Esophagus muscularis mucosa (tissue), 4 donors: ENCODE measurements at regions not wholly inside any gene's neighbourhood (a gene's known extent, or its start where the extent isn't known, plus 50 kb on each side); places are given as distances from the start of the nearest gene placed in this dataset.

Experiments used
- DNase-seq: peaks from one replicate; pipeline ENCODE4 v3.0.0-alpha.2; 2017; ENCODE audit errors: extremely low spot score
- H3K27ac ChIP-seq, 4 donors: fragments of 200-600 bp; sonication (generic); replicated peaks in 1 of 4; 1 replicate in 3 of 4; 2 replicates in 1 of 4; pipeline ENCODE4 v1.5.1; 2016 to 2019; ENCODE audit warnings: mild to moderate bottlenecking in 1 of 4
- H3K27me3 ChIP-seq, 4 donors: fragments of 200-600 bp; sonication (generic); one replicate each; pipeline versions ENCODE4 v1.5.1 to v1.6.0; 2016 to 2019
- H3K36me3 ChIP-seq, 4 donors: fragments of 200-600 bp; sonication (generic); one replicate each; pipeline ENCODE4 v1.5.1; 2016 to 2019
- H3K4me1 ChIP-seq, 4 donors: fragments of 200-600 bp; sonication (generic); one replicate each; pipeline ENCODE4 v1.5.1; 2016 to 2019
- H3K4me3 ChIP-seq, 4 donors: fragments of 200-600 bp; sonication (generic); 1 replicate in 2 of 4; 2 replicates in 2 of 4; pipeline ENCODE4 v1.5.1; 2016 to 2019; ENCODE audit warnings: mild to moderate bottlenecking in 4 of 4, moderate library complexity in 1 of 4
- H3K9me3 ChIP-seq, 4 donors: fragments of 200-600 bp; sonication (generic); 1 replicate in 3 of 4; 2 replicates in 1 of 4; pipeline ENCODE4 v1.5.1; 2016 to 2019
- CTCF ChIP-seq, 3 experiments: fragments of 200-600 bp in 2 of 3; fragments of 450-650 bp in 1 of 3; sonication (generic) in 2 of 3; IDR thresholded peaks; one replicate each; pipeline ENCODE4 v1.5.1; 2017 to 2019; ENCODE audit warnings: antibody characterized with exemption in 3 of 3, mild to moderate bottlenecking in 2 of 3, moderate library complexity in 1 of 3
- EP300 ChIP-seq: sonication (generic); formaldehyde crosslinking; IDR thresholded peaks from one replicate; pipeline ENCODE4 v1.6.1; 2017; ENCODE audit warnings: antibody characterized with exemption
- POLR2A ChIP-seq: fragments of 450-650 bp; IDR thresholded peaks from one replicate; pipeline ENCODE4 v1.6.1; 2017; ENCODE audit warnings: antibody characterized with exemption, moderate library complexity, mild to moderate bottlenecking, low read depth
- POLR2AphosphoS5 ChIP-seq, 2 donors: sonication (generic); formaldehyde crosslinking; IDR thresholded peaks; one replicate each; pipeline ENCODE4 v1.6.1; 2017; ENCODE audit warnings: antibody characterized with exemption in 2 of 2
- WGBS: methylation state at CpG from one replicate; pipeline ENCODE4 v1.1.5; 2018; 5-methylcytosine and 5-hydroxymethylcytosine counted together
- intact Hi-C: fragments of 100-400 bp; cut with DNase I; formaldehyde crosslinking; loops from one replicate; pipeline ENCODE4 v1.15.1; 2023

GRCh38 chr3:168976969-168977368, 686.5 kb downstream of the MECOM start:
- Histone ChIP-seq H3K36me3 (no peaks in the 10 kb centered on the region), H3K9me3 (no peaks in the 10 kb centered on the region), H3K27ac (peak overlapping the region in 3 of 4 donors; percentile 52 to 67 (median 64)), H3K4me1 (peaks cover 0 to 46% (median 41%) of the 10 kb centered on the region in 4 donors), H3K27me3 (no peaks in the 10 kb centered on the region), H3K4me3 (no peak overlapping the region)
- 78% methylated on average over 2 of the region's 2 CpGs for WGBS
- intact Hi-C loops, result no loop called here
- DNase-seq, result no peak
- TF ChIP-seq EP300 (no peak), POLR2A (no peak)

GRCh38 chr3:168975576-168975975, 687.9 kb downstream of the MECOM start:
- WGBS, result 31% methylated on average over 1 of the region's 1 CpG
- DNase-seq, result no peak
- Histone ChIP-seq H3K9me3 (no peaks in the 10 kb centered on the region), H3K27ac (peak overlapping the region; percentile 52 to 67 (median 61)), H3K4me1 (peaks cover 0 to 46% (median 41%) of the 10 kb centered on the region in 4 donors), H3K27me3 (no peaks in the 10 kb centered on the region), H3K4me3 (no peak overlapping the region), H3K36me3 (no peaks in the 10 kb centered on the region)
- intact Hi-C loops, result no loop called here
- TF ChIP-seq POLR2A (no peak), CTCF (IDR thresholded peaks at IDR 0.05) (no peak), POLR2AphosphoS5 (IDR thresholded peaks at IDR 0.05) (no peak), EP300 (no peak)

GRCh38 chr3:168974617-168975403, 688.7 kb downstream of the MECOM start:
- TF ChIP-seq CTCF (IDR thresholded peaks at IDR 0.05) (no peak), POLR2AphosphoS5 (IDR thresholded peaks at IDR 0.05) (no peak), EP300 (no peak), POLR2A (no peak)
- H3K27ac ChIP-seq, result peak overlapping the region; percentile 52 to 67 (median 61)
- no peak overlapping the region for H3K4me3 ChIP-seq
- H3K27me3 ChIP-seq, result no peaks in the 10 kb centered on the region
- peaks cover 0 to 46% (median 41%) of the 10 kb centered on the region in 4 donors for H3K4me1 ChIP-seq
- no peaks in the 10 kb centered on the region for H3K36me3 ChIP-seq
- no peak for DNase-seq
- no peaks in the 10 kb centered on the region for H3K9me3 ChIP-seq
- intact Hi-C loops, result no loop called here

- H3K27ac ChIP-seq, result no peak overlapping the region
These were observed 689.6 kb downstream of the MECOM start for GRCh38 chr3:168973897-168974296.

More at GRCh38 chr3:168973897-168974296, 689.6 kb downstream of the MECOM start:
- WGBS, result 81% methylated on average over 2 of the region's 2 CpGs
- no peak for TF ChIP-seq POLR2AphosphoS5 (IDR thresholded peaks at IDR 0.05)
- no peak for TF ChIP-seq EP300
- no peak for TF ChIP-seq CTCF (IDR thresholded peaks at IDR 0.05)
- TF ChIP-seq POLR2A, result no peak
- Histone ChIP-seq H3K9me3 (no peaks in the 10 kb centered on the region), H3K27me3 (no peaks in the 10 kb centered on the region), H3K4me3 (no peak overlapping the region), H3K36me3 (no peaks in the 10 kb centered on the region), H3K4me1 (peaks cover 0 to 46% (median 40%) of the 10 kb centered on the region in 4 donors)
- no peak for DNase-seq
- intact Hi-C loops, result no loop called here
